ENCODE measurements at regions not wholly inside any gene's neighbourhood (a gene's known extent, or its start where the extent isn't known, plus 50 kb on each side); places are given as distances from the start of the nearest gene placed in this dataset.

DNA sequence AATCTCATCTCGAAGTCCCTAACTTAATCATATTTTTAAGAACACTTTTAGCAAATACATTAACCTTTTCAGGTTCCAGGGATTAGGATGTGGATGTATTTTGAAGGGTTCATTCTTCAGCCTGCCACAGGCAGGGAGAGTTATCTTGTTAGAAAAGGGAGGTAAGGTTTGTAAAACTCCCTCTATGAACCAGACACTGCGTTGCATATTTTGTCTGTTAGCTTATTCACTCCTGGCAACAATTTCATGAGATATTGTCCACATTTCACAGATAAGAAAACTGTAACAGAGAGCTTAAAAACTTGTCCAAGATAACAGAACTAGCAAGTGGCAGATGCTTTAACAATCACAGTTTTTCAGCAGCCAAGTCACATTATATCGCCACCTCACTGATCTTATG is 155.4 kb downstream of the DIPK2A start:
- Histone ChIP-seq H3K9me3 (peaks cover 0 to 10% (median 0%) of the 10 kb centered on the region in 4 donors), H3K27ac (no peak overlapping the region), H3K36me3 (no peaks in the 10 kb centered on the region), H3K4me1 (no peaks in the 10 kb centered on the region), H3K4me3 (no peak overlapping the region), H3K27me3 (no peaks in the 10 kb centered on the region)
- 92 to 94% methylated on average over 3 of the region's 3 CpGs for WGBS, 2 donors
- DNase-seq (ENCODE audit: low spot score in 2 of 2), result no peak
- TF ChIP-seq EP300 (IDR thresholded peaks at IDR 0.05), result no peak

- H3K4me3 ChIP-seq, result no peak overlapping the region
- H3K36me3 ChIP-seq, result no peaks in the 10 kb centered on the region
- 76 to 86% methylated on average over 2 of the region's 2 CpGs for WGBS, 2 donors
- no peak overlapping the region for H3K27ac ChIP-seq
- no peaks in the 10 kb centered on the region for H3K27me3 ChIP-seq
- peaks cover 0 to 10% (median 0%) of the 10 kb centered on the region in 4 donors for H3K9me3 ChIP-seq
- no peaks in the 10 kb centered on the region for H3K4me1 ChIP-seq
- TF ChIP-seq, protein P1, sequence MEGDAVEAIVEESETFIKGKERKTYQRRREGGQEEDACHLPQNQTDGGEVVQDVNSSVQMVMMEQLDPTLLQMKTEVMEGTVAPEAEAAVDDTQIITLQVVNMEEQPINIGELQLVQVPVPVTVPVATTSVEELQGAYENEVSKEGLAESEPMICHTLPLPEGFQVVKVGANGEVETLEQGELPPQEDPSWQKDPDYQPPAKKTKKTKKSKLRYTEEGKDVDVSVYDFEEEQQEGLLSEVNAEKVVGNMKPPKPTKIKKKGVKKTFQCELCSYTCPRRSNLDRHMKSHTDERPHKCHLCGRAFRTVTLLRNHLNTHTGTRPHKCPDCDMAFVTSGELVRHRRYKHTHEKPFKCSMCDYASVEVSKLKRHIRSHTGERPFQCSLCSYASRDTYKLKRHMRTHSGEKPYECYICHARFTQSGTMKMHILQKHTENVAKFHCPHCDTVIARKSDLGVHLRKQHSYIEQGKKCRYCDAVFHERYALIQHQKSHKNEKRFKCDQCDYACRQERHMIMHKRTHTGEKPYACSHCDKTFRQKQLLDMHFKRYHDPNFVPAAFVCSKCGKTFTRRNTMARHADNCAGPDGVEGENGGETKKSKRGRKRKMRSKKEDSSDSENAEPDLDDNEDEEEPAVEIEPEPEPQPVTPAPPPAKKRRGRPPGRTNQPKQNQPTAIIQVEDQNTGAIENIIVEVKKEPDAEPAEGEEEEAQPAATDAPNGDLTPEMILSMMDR (IDR thresholded peaks at IDR 0.05), result no peak
- TF ChIP-seq EP300 (IDR thresholded peaks at IDR 0.05), result no peak
- TF ChIP-seq POLR2A (IDR thresholded peaks at IDR 0.05), result no peak
- DNase-seq (ENCODE audit: low spot score in 2 of 2), result no peak
Measured at GRCh38 chr3:144127700-144128099, 156.1 kb downstream of the DIPK2A start.

GRCh38 chr3:144128108-144128892 is 156.7 kb downstream of the DIPK2A start:
- Histone ChIP-seq H3K27ac (no peak overlapping the region), H3K36me3 (no peaks in the 10 kb centered on the region), H3K27me3 (no peaks in the 10 kb centered on the region), H3K4me3 (no peak overlapping the region), H3K9me3 (peaks cover 0 to 10% (median 0%) of the 10 kb centered on the region in 4 donors), H3K4me1 (no peaks in the 10 kb centered on the region)
- TF ChIP-seq, protein P1 (IDR thresholded peaks at IDR 0.05), result no peak
- TF ChIP-seq EP300 (IDR thresholded peaks at IDR 0.05) (no peak), POLR2A (IDR thresholded peaks at IDR 0.05) (no peak)
- no peak for DNase-seq (ENCODE audit: low spot score in 2 of 2)
- WGBS, 2 donors, result 53 to 60% methylated on average over 6 of the region's 6 CpGs

DNA sequence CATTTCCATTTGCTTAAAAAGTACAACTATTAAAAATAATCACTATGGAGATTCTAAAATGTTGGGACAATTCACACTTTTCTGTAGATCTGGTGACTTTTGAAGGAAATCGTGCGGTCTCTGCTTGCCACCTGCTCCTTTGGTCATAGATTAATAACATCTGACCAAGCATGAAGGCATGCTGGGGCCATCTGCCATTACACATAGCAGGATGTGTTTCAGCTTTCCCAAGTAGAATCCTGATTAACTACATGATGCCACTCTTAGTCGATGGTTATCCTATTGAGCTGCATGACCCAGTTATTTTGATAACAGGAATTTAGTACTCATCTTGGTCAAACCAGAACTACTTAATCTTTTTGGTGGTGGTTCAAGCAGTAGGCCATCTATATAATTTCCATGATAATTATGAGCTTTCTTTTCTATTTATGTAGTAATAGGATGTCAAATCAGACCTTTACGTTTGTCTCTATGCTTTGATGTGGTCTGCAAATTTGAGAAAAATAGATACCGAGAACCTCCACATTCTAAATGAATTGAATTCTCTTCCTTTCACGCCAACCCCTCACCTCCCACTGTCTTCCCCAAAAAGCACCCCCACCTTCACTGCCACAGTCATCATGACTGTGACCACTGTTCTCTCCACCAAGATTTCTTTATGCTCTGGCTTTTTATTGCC is 158.1 kb downstream of the DIPK2A start:
- TF ChIP-seq POLR2A (IDR thresholded peaks at IDR 0.05) (no peak), EP300 (IDR thresholded peaks at IDR 0.05) (no peak)
- TF ChIP-seq, protein P1 (IDR thresholded peaks at IDR 0.05), result no peak
- WGBS, 2 donors, result 91 to 96% methylated on average over 6 of the region's 6 CpGs
- no peaks in the 10 kb centered on the region for H3K4me1 ChIP-seq

DNA sequence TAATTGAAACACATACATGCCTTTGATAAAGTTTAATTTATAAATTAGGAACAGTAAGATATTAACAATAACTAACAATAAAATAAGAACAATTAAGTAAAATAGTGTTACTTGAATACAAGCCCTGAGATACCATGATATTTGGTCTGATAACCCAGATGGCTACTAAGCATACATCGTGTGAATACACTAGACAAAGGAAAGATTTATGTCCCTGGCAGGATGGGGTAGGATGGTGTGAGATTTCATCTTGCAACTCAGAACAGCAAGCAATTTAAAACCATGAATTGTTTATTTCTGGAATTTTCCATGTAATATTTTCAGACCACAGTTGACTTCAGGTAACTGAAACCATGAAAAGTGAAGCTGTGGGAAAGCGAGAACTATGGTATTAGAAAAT is 169.5 kb downstream of the DIPK2A start:
- Histone ChIP-seq H3K9me3 (no peaks in the 10 kb centered on the region), H3K27me3 (no peaks in the 10 kb centered on the region), H3K4me3 (no peak overlapping the region), H3K27ac (no peak overlapping the region), H3K36me3 (no peaks in the 10 kb centered on the region), H3K4me1 (peaks cover 0 to 11% (median 0%) of the 10 kb centered on the region in 4 donors)
- WGBS, 2 donors, result 75 to 77% methylated on average over 2 of the region's 2 CpGs
- DNase-seq (ENCODE audit: low spot score in 2 of 2), result no peak
- TF ChIP-seq, protein P1 (IDR thresholded peaks at IDR 0.05), result no peak
- TF ChIP-seq EP300 (IDR thresholded peaks at IDR 0.05), result no peak
- TF ChIP-seq POLR2A (IDR thresholded peaks at IDR 0.05), result no peak

More for the DNA sequence above, 158.1 kb downstream of the DIPK2A start:
- Histone ChIP-seq H3K9me3 (peaks cover 0 to 10% (median 0%) of the 10 kb centered on the region in 4 donors), H3K27me3 (no peaks in the 10 kb centered on the region), H3K27ac (no peak overlapping the region), H3K4me3 (no peak overlapping the region), H3K36me3 (no peaks in the 10 kb centered on the region)
- no peak for DNase-seq (ENCODE audit: low spot score in 2 of 2)

Measured in tibial nerve (tissue), 4 donors.